Smooth muscle cell (in vitro differentiated cells): ENCODE measurements at regions not wholly inside any gene's neighbourhood (a gene's known extent, or its start where the extent isn't known, plus 50 kb on each side); places are given as distances from the start of the nearest gene placed in this dataset.

Experiments
- DNase-seq: peaks from one replicate; lab custom pipeline; 2025; ENCODE audit not compliant: unreplicated experiment; lab: John Stamatoyannopoulos, UW
- H2AFZ ChIP-seq: fragments of 200-600 bp; sonication (generic); 2 replicates; pipeline ENCODE4 v1.6.0; 2016; ENCODE audit warnings: antibody characterized with exemption, low read depth, mild to moderate bottlenecking
- H3F3A ChIP-seq: fragments of 200-600 bp; sonication (generic); 2 replicates; pipeline ENCODE4 v1.6.0; 2017; ENCODE audit warnings: antibody characterized with exemption, low read depth
- H3K27ac ChIP-seq: fragments of 200-600 bp; sonication (generic); 2 replicates; pipeline ENCODE4 v1.5.1; 2016; ENCODE audit warnings: low read depth, mild to moderate bottlenecking
- H3K27me3 ChIP-seq: fragments of 200-600 bp; sonication (generic); 2 replicates; pipeline ENCODE4 v1.6.1; 2016; ENCODE audit warnings: low read depth, mild to moderate bottlenecking
- H3K36me3 ChIP-seq: fragments of 200-600 bp; sonication (generic); 2 replicates; pipeline ENCODE4 v1.5.1; 2016; ENCODE audit warnings: low read depth
- H3K4me1 ChIP-seq: fragments of 200-600 bp; sonication (generic); 2 replicates; pipeline ENCODE4 v1.5.1; 2016; ENCODE audit warnings: low read depth
- H3K4me2 ChIP-seq: fragments of 200-600 bp; sonication (generic); 2 replicates; pipeline ENCODE4 v1.6.0; 2016; ENCODE audit warnings: mild to moderate bottlenecking
- H3K4me3 ChIP-seq: fragments of 200-600 bp; sonication (generic); 2 replicates; pipeline ENCODE4 v1.5.1; 2016; ENCODE audit warnings: mild to moderate bottlenecking
- H3K79me2 ChIP-seq: fragments of 200-600 bp; sonication (generic); 2 replicates; pipeline ENCODE4 v1.6.0; 2016; ENCODE audit warnings: low read depth, mild to moderate bottlenecking
- H3K9ac ChIP-seq: fragments of 200-600 bp; sonication (generic); 2 replicates; pipeline ENCODE4 v1.6.0; 2016; ENCODE audit warnings: low read depth
- H3K9me3 ChIP-seq: fragments of 200-600 bp; sonication (generic); replicated peaks from 2 replicates; pipeline ENCODE4 v1.5.1; 2016; ENCODE audit warnings: low read depth
- H4K20me1 ChIP-seq: fragments of 200-600 bp; sonication (generic); 2 replicates; pipeline ENCODE4 v1.6.0; 2016; ENCODE audit warnings: low read depth
- CTCF ChIP-seq: fragments of 200-600 bp; sonication (generic); IDR thresholded peaks from 2 replicates; pipeline ENCODE4 v1.5.1; 2017; ENCODE audit warnings: borderline replicate concordance, mild to moderate bottlenecking, antibody characterized with exemption; ENCODE audit not compliant: insufficient read depth, poor library complexity, severe bottlenecking
- WGBS: methylation state at CpG from one replicate; pipeline ENCODE4 v1.1.7; 2016; ENCODE audit warnings: low lambda C conversion rate; 5-methylcytosine and 5-hydroxymethylcytosine counted together

DNA sequence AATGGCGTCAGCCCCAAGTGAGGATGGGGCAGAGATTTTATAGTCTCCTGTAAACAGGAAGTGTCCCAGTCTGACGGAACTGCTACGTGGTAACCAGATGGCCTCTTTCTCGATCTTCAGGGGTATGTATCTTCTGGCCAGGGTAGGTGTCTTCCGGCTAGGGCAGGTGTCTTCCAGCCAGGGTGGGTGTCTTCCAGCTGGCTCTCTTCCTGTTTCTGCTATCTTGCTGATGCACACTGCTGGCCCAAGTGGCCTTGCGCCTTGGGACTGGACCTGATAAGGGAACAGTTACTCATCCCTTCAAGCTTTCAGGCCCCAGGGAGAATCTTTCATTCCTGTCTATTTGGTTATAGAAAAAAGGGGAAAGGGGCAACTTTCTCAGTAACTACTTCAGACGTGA, 178.7 kb upstream of the MAGEE2 start:
- Histone ChIP-seq H3K4me2 (no peak overlapping the region), H3K27ac (no peak overlapping the region), H4K20me1 (no peaks in the 10 kb centered on the region), H3K9me3 (no peaks in the 10 kb centered on the region), H3K9ac (no peak overlapping the region), H3F3A (no peaks in the 10 kb centered on the region), H3K4me1 (no peaks in the 10 kb centered on the region), H3K79me2 (no peaks in the 10 kb centered on the region), H3K36me3 (no peaks in the 10 kb centered on the region), H3K4me3 (no peak overlapping the region), H3K27me3 (no peaks in the 10 kb centered on the region), H2AFZ (no peak overlapping the region)
- no peak for TF ChIP-seq CTCF
- DNase-seq: no peak
- WGBS: 75% methylated on average over 7 of the region's 7 CpGs

DNA sequence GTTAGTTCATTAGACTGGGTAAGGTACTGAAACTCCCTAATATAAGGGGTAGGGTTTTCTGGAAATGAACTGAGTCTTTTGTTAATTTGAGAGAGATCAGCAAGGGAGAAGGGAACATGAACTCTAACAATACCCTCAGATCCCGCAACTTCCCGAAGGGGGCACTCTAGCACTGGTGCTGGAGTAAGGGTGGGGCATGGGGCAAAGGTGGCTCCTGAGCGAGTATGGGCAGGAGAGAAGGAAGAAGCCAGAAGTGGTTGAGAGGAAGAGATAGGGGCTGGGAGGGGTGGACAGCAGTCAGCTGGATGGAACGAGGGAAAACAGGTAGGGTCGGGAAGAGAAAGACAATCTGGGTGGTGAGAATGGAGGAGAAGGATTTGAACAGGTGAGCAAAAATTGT, 183.2 kb upstream of the MAGEE2 start:
- Histone ChIP-seq H3K4me3 (no peak overlapping the region), H4K20me1 (no peaks in the 10 kb centered on the region), H3K9ac (no peak overlapping the region), H3F3A (no peaks in the 10 kb centered on the region), H3K27me3 (no peaks in the 10 kb centered on the region), H2AFZ (no peak overlapping the region), H3K4me1 (no peaks in the 10 kb centered on the region), H3K27ac (no peak overlapping the region), H3K9me3 (no peaks in the 10 kb centered on the region), H3K36me3 (no peaks in the 10 kb centered on the region), H3K4me2 (no peak overlapping the region), H3K79me2 (no peaks in the 10 kb centered on the region)
- 72% methylated on average over 4 of the region's 5 CpGs for WGBS
- no peak for DNase-seq
- TF ChIP-seq CTCF: no peak

GRCh38 chrX:75986976-75987375, 185.9 kb upstream of the PBDC1 start:
- no peak overlapping the region for H3K4me3 ChIP-seq
- peak overlapping the region; percentile 66 for H3K27ac ChIP-seq
- H3K79me2 ChIP-seq: no peaks in the 10 kb centered on the region
- H3K9ac ChIP-seq: peak overlapping the region; percentile 27
- WGBS: 34% methylated on average over 2 of the region's 2 CpGs
- no peak for DNase-seq
- H3K36me3 ChIP-seq: no peaks in the 10 kb centered on the region
- TF ChIP-seq CTCF: no peak
- H2AFZ ChIP-seq: no peak overlapping the region
- H4K20me1 ChIP-seq: no peaks in the 10 kb centered on the region
- no peak overlapping the region for H3K4me2 ChIP-seq
- H3F3A ChIP-seq: no peaks in the 10 kb centered on the region
- no peaks in the 10 kb centered on the region for H3K9me3 ChIP-seq
- H3K27me3 ChIP-seq: no peaks in the 10 kb centered on the region
- no peaks in the 10 kb centered on the region for H3K4me1 ChIP-seq

- Histone ChIP-seq H4K20me1 (no peaks in the 10 kb centered on the region), H3K27ac (no peak overlapping the region), H3K27me3 (no peaks in the 10 kb centered on the region), H3F3A (no peaks in the 10 kb centered on the region), H3K4me3 (no peak overlapping the region), H3K4me2 (no peak overlapping the region), H3K79me2 (no peaks in the 10 kb centered on the region), H3K9me3 (no peaks in the 10 kb centered on the region), H3K4me1 (no peaks in the 10 kb centered on the region), H3K36me3 (no peaks in the 10 kb centered on the region), H2AFZ (no peak overlapping the region), H3K9ac (no peak overlapping the region)
- DNase-seq: no peak
- WGBS: 77% methylated on average over 3 of the region's 3 CpGs
- TF ChIP-seq CTCF: no peak
These were observed 182.9 kb upstream of the PBDC1 start for GRCh38 chrX:75989806-75990590.
